ENCODE measurements at regions not wholly inside any gene's neighbourhood (a gene's known extent, or its start where the extent isn't known, plus 50 kb on each side); places are given as distances from the start of the nearest gene placed in this dataset.

DNA sequence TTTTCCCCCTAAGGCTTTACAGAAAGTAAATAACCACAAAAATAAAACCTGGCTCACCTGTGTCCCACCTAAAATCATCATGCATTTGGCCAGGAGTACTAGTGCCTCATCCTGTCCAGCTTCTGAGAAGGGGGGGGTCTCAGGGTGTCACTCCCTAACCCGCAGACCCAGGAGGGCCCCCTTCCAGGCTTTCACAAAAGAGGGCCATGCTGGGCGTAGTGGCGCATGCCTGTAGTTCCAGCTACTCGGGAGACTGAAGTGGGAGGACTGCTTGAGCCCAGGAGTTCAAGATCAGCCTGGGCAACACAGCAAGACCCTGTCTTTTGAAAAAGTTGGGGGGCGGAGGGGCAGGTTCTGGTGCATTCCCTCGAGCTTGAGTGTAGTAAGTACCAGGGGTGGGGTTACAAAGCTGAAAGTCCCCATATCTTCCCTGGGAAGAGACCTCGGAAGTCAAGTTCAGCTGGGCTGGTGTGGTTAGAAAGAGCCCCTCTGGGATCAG lies 259.3 kb downstream of the PARN start:
- Histone ChIP-seq H3K4me3 (no peak overlapping the region), H3K27ac (no peak overlapping the region), H3K9me3 (no peaks in the 10 kb centered on the region), H3K36me3 (no peaks in the 10 kb centered on the region), H3K27me3 (no peaks in the 10 kb centered on the region), H3K4me1 (no peaks in the 10 kb centered on the region)
- TF ChIP-seq, protein P1, sequence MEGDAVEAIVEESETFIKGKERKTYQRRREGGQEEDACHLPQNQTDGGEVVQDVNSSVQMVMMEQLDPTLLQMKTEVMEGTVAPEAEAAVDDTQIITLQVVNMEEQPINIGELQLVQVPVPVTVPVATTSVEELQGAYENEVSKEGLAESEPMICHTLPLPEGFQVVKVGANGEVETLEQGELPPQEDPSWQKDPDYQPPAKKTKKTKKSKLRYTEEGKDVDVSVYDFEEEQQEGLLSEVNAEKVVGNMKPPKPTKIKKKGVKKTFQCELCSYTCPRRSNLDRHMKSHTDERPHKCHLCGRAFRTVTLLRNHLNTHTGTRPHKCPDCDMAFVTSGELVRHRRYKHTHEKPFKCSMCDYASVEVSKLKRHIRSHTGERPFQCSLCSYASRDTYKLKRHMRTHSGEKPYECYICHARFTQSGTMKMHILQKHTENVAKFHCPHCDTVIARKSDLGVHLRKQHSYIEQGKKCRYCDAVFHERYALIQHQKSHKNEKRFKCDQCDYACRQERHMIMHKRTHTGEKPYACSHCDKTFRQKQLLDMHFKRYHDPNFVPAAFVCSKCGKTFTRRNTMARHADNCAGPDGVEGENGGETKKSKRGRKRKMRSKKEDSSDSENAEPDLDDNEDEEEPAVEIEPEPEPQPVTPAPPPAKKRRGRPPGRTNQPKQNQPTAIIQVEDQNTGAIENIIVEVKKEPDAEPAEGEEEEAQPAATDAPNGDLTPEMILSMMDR (IDR thresholded peaks at IDR 0.05): no peak
- no peak for DNase-seq (ENCODE audit: low spot score in 2 of 2)
- intact Hi-C loops (cut with DNase I): no loop called here

DNA sequence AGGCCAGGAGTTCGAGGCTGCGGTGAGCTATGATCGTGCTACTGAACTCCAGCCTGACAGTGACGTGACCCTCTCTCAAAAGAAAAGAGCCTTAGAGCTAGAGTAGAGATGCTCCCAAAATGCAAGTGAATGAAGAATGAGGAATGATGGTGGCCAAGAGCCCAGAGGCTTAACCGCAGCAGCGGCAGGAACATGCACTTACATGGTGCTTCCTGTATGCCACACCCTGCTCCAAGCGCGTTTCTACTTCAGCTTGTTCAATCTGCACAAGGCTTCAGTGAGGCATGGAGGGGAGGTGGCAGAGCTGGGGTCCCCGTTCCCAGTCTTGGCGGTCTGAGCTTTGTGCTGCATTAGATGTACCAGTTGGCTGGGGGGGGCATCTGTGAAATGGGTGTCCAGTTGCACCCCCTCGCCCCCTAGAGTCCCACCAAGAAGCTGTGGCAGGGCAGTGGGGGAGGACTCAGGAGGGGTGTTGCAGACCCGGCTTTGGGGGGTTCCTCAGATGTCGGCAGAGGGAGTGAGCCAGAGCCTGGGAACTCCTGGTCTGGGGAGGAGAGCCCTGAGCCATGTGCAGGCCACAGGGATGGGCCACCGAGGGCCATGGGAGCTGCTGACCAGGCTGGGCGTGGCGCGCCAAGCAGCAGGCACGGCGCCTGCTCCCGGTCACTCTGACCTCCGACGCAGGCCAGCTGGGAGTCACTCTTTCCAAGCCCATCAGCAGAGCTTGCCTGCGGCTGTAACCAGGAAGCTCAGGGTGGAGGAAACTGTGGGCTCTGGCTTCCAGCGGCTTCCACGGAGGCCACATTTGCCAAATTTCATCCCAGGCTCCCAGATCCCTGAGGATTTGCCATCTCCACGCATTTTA lies 260.1 kb downstream of the PARN start:
- Histone ChIP-seq H3K27ac (no peak overlapping the region), H3K27me3 (no peaks in the 10 kb centered on the region), H3K36me3 (no peaks in the 10 kb centered on the region), H3K4me1 (no peaks in the 10 kb centered on the region), H3K4me3 (no peak overlapping the region), H3K9me3 (no peaks in the 10 kb centered on the region)
- TF ChIP-seq, protein P1 (IDR thresholded peaks at IDR 0.05): no peak
- intact Hi-C loops (cut with DNase I): no loop called here
- DNase-seq (ENCODE audit: low spot score in 2 of 2): no peak

DNA sequence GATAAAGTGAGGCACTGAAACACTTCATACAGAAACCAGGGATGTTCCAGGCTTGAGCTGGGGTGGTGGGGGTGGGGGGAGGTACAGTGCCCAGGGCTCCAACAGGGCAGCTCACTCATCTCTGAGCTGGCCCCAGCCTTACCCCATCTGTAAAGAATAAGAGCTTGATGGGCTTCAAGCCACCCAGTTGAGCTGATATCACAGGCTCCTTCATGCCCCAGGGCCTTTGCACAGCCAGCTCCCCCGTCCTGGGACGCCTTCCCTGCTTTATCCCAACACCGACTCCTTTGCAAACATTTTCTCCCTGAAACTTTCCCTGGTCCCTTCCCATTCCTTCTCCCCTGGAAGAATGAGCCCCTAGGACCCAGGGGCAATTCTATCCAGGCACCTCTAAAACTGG lies 261.7 kb downstream of the PARN start:
- no peak overlapping the region for H3K4me3 ChIP-seq
- H3K27me3 ChIP-seq: no peaks in the 10 kb centered on the region
- no peaks in the 10 kb centered on the region for H3K36me3 ChIP-seq
- intact Hi-C loops (cut with DNase I): no loop called here
- TF ChIP-seq, protein P1 (IDR thresholded peaks at IDR 0.05): no peak
- H3K4me1 ChIP-seq: no peaks in the 10 kb centered on the region
- H3K9me3 ChIP-seq: no peaks in the 10 kb centered on the region
- H3K27ac ChIP-seq: no peak overlapping the region
- no peak for DNase-seq (ENCODE audit: low spot score in 2 of 2)

DNA sequence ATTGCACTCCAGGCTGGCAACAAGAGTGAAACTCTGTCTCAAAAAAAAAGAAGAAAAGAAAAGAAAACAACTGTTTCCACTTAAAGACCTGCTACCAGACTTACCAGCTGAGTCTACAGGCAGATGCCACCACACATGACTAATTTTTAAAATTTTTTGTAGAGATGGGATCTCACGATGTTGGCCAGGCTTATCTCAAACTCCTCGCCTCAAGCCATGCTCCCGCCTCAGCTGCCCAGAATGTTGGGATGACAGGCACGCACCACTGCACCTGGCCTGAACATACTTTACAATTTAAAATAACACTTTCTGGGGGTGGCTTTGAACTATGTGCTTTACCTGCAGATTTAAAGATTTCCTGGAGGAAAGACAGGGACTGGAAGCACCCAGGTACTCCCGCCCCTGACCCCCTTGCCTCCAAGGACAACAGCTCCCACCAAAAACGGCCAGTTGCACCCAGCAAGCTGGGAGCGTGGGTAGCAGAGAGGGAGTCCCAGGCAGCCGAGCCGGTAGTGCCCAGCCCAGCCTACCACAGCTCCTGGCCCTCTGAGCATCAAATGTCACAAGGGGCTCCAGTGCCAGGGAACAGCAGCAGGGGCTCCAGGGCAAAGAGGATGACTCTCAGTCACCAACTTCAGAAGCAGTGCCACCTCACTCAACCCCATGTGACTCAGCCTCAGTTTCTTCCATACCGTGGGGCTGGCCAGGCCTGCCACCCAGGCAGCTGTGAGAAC lies 262.9 kb downstream of the PARN start:
- Histone ChIP-seq H3K4me1 (peaks cover 0 to 3% of the 10 kb centered on the region in 2 donors), H3K27ac (no peak overlapping the region), H3K9me3 (no peaks in the 10 kb centered on the region), H3K36me3 (no peaks in the 10 kb centered on the region), H3K27me3 (no peaks in the 10 kb centered on the region), H3K4me3 (no peak overlapping the region)
- DNase-seq (ENCODE audit: low spot score in 2 of 2): no peak
- TF ChIP-seq, protein P1 (IDR thresholded peaks at IDR 0.05): no peak
- intact Hi-C loops (cut with DNase I): no loop called here

DNA sequence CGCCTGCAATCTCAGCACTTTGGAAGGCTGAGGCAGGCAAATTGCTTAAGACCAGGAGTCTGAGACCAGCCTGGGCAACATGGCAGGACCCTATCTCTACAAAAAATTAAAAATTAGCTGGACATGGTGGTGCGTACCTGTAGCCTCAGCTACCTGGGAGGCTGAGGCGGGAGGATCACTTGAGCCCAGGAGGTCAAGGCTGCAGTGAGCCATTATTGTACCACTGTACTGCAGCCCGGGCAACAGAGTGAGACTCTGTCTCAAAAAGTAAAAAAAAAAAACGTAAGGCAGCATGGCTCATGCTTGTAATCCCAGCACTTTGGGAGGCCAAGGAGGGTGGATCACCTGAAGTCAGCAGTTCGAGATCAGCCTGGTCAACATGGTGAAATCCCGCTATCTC lies 263.6 kb downstream of the PARN start:
- Histone ChIP-seq H3K4me3 (no peak overlapping the region), H3K27ac (no peak overlapping the region), H3K27me3 (no peaks in the 10 kb centered on the region), H3K9me3 (no peaks in the 10 kb centered on the region), H3K4me1 (peaks cover 0 to 3% of the 10 kb centered on the region in 2 donors), H3K36me3 (no peaks in the 10 kb centered on the region)
- DNase-seq (ENCODE audit: low spot score in 2 of 2): no peak
- TF ChIP-seq, protein P1 (IDR thresholded peaks at IDR 0.05): no peak
- intact Hi-C loops (cut with DNase I): no loop called here
